Muscle layer of duodenum (tissue), 2 donors: ENCODE measurements at regions not wholly inside any gene's neighbourhood (a gene's known extent, or its start where the extent isn't known, plus 50 kb on each side); places are given as distances from the start of the nearest gene placed in this dataset.
A peak's percentile ranks its signal among the peaks of the same experiment; 100 is the strongest.

ENCODE experiments used
- H3K27ac ChIP-seq: one replicate; pipeline ENCODE4 v1.7.0; 2013; ENCODE audit warnings: mild to moderate bottlenecking, low read length
- H3K27me3 ChIP-seq: one replicate; pipeline ENCODE4 v1.7.0; 2013; ENCODE audit warnings: low read depth, mild to moderate bottlenecking, control low read depth, low read length
- H3K36me3 ChIP-seq, 2 donors: one replicate each; pipeline ENCODE4 v1.7.0; 2013; ENCODE audit warnings: low read length in 2 of 2, control low read depth in 1 of 2, mild to moderate bottlenecking in 1 of 2; ENCODE audit not compliant: insufficient read depth in 2 of 2, control insufficient read depth in 1 of 2
- H3K4me1 ChIP-seq, 2 donors: one replicate each; pipeline ENCODE4 v1.7.0; 2013; ENCODE audit warnings: low read length in 2 of 2, mild to moderate bottlenecking in 2 of 2, control low read depth in 1 of 2, moderate library complexity in 1 of 2; ENCODE audit not compliant: insufficient read depth in 2 of 2, control insufficient read depth in 1 of 2
- H3K4me3 ChIP-seq, 2 donors: one replicate each; pipeline ENCODE4 v1.7.0; 2013; ENCODE audit warnings: low read length in 2 of 2, low read depth in 1 of 2, mild to moderate bottlenecking in 1 of 2
- H3K9me3 ChIP-seq, 2 donors: one replicate each; pipeline ENCODE4 v1.7.0; 2013; ENCODE audit warnings: low read length in 2 of 2, control low read depth in 1 of 2, mild to moderate bottlenecking in 1 of 2; ENCODE audit not compliant: control insufficient read depth in 1 of 2
- donor health status: healthy.

GRCh38 chr2:155442755-155443372, 744.4 kb downstream of the KCNJ3 start:
- Histone ChIP-seq H3K9me3 (peaks cover 0 to 6% of the 10 kb centered on the region in 2 donors), H3K27me3 (no peaks in the 10 kb centered on the region), H3K27ac (no peak overlapping the region), H3K4me3 (no peak overlapping the region), H3K36me3 (no peaks in the 10 kb centered on the region), H3K4me1 (no peaks in the 10 kb centered on the region)

GRCh38 chr2:155442088-155442487, 743.6 kb downstream of the KCNJ3 start:
- Histone ChIP-seq H3K4me3 (no peak overlapping the region), H3K4me1 (no peaks in the 10 kb centered on the region), H3K27ac (no peak overlapping the region), H3K36me3 (no peaks in the 10 kb centered on the region), H3K27me3 (no peaks in the 10 kb centered on the region), H3K9me3 (peaks cover 0 to 14% of the 10 kb centered on the region in 2 donors)

GRCh38 chr2:155431004-155431507, 732.6 kb downstream of the KCNJ3 start:
- Histone ChIP-seq H3K4me3 (no peak overlapping the region), H3K4me1 (no peaks in the 10 kb centered on the region), H3K27me3 (no peaks in the 10 kb centered on the region)

GRCh38 chr2:155427470-155427869, 729.0 kb downstream of the KCNJ3 start:
- Histone ChIP-seq H3K4me3 (no peak overlapping the region), H3K27me3 (no peaks in the 10 kb centered on the region), H3K9me3 (no peaks in the 10 kb centered on the region), H3K36me3 (no peaks in the 10 kb centered on the region), H3K4me1 (no peaks in the 10 kb centered on the region), H3K27ac (no peak overlapping the region)

More at GRCh38 chr2:155431004-155431507, 732.6 kb downstream of the KCNJ3 start:
- H3K27ac ChIP-seq: no peak overlapping the region
- peaks cover 0 to 2% of the 10 kb centered on the region in 2 donors for H3K9me3 ChIP-seq
- H3K36me3 ChIP-seq: no peaks in the 10 kb centered on the region

- Histone ChIP-seq H3K4me3 (no peak overlapping the region), H3K27me3 (no peaks in the 10 kb centered on the region), H3K27ac (no peak overlapping the region), H3K36me3 (no peaks in the 10 kb centered on the region), H3K9me3 (no peaks in the 10 kb centered on the region), H3K4me1 (no peaks in the 10 kb centered on the region)
These were observed 726.0 kb downstream of the KCNJ3 start for GRCh38 chr2:155424518-155424917.

GRCh38 chr2:155418753-155419152, 720.3 kb downstream of the KCNJ3 start:
- no peaks in the 10 kb centered on the region for H3K4me1 ChIP-seq
- no peaks in the 10 kb centered on the region for H3K36me3 ChIP-seq
- H3K27me3 ChIP-seq: no peaks in the 10 kb centered on the region
- peaks cover 0 to 3% of the 10 kb centered on the region in 2 donors for H3K9me3 ChIP-seq
- H3K27ac ChIP-seq: no peak overlapping the region
- H3K4me3 ChIP-seq: no peak overlapping the region

GRCh38 chr2:155412598-155412997, 714.1 kb downstream of the KCNJ3 start:
- H3K27ac ChIP-seq: no peak overlapping the region
- H3K27me3 ChIP-seq: no peaks in the 10 kb centered on the region
- no peaks in the 10 kb centered on the region for H3K4me1 ChIP-seq
- peaks cover 0 to 3% of the 10 kb centered on the region in 2 donors for H3K9me3 ChIP-seq
- H3K36me3 ChIP-seq: no peaks in the 10 kb centered on the region
- H3K4me3 ChIP-seq: no peak overlapping the region

GRCh38 chr2:155404433-155405002, 706.0 kb downstream of the KCNJ3 start:
- Histone ChIP-seq H3K27me3 (no peaks in the 10 kb centered on the region), H3K27ac (no peak overlapping the region), H3K4me1 (no peaks in the 10 kb centered on the region), H3K4me3 (peak overlapping the region in 1 of 2 donors; percentile 12), H3K9me3 (peaks cover 3 to 20% of the 10 kb centered on the region in 2 donors), H3K36me3 (no peaks in the 10 kb centered on the region)

GRCh38 chr2:155393406-155393805, 694.9 kb downstream of the KCNJ3 start:
- H3K27me3 ChIP-seq: no peaks in the 10 kb centered on the region
- H3K4me3 ChIP-seq: no peak overlapping the region
- no peaks in the 10 kb centered on the region for H3K4me1 ChIP-seq
- no peaks in the 10 kb centered on the region for H3K9me3 ChIP-seq
- H3K27ac ChIP-seq: no peak overlapping the region
- H3K36me3 ChIP-seq: no peaks in the 10 kb centered on the region

GRCh38 chr2:155391613-155392130, 693.2 kb downstream of the KCNJ3 start:
- H3K9me3 ChIP-seq: no peaks in the 10 kb centered on the region
- H3K4me3 ChIP-seq: no peak overlapping the region
- H3K27me3 ChIP-seq: no peaks in the 10 kb centered on the region
- no peaks in the 10 kb centered on the region for H3K4me1 ChIP-seq
- H3K27ac ChIP-seq: no peak overlapping the region
- H3K36me3 ChIP-seq: no peaks in the 10 kb centered on the region

GRCh38 chr2:155389224-155389623, 690.7 kb downstream of the KCNJ3 start:
- H3K9me3 ChIP-seq: no peaks in the 10 kb centered on the region
- no peak overlapping the region for H3K27ac ChIP-seq
- no peaks in the 10 kb centered on the region for H3K4me1 ChIP-seq
- H3K27me3 ChIP-seq: no peaks in the 10 kb centered on the region
- H3K4me3 ChIP-seq: no peak overlapping the region
- H3K36me3 ChIP-seq: no peaks in the 10 kb centered on the region
